ENCODE measurements at regions not wholly inside any gene's neighbourhood (a gene's known extent, or its start where the extent isn't known, plus 50 kb on each side); places are given as distances from the start of the nearest gene placed in this dataset.

- no peak for DNase-seq (ENCODE audit: low read depth)
- H3K4me3 ChIP-seq (ENCODE audit: low read depth, low read length) = no peak overlapping the region
- no peak for TF ChIP-seq CTCF (IDR thresholded peaks at IDR 0.05; ENCODE audit: control insufficient read depth, extremely low read depth, insufficient read depth)
These were observed 246.1 kb downstream of the FOXA2 start for GRCh38 chr20:22338140-22338708.

- no peak overlapping the region for H3K4me3 ChIP-seq (ENCODE audit: low read depth, low read length)
- no peak for TF ChIP-seq CTCF (IDR thresholded peaks at IDR 0.05; ENCODE audit: control insufficient read depth, extremely low read depth, insufficient read depth)
- DNase-seq (ENCODE audit: low read depth) = no peak
These were observed 249.2 kb downstream of the FOXA2 start for GRCh38 chr20:22335210-22335609.

- H3K4me3 ChIP-seq (ENCODE audit: low read depth, low read length) = no peak overlapping the region
- TF ChIP-seq CTCF (IDR thresholded peaks at IDR 0.05; ENCODE audit: control insufficient read depth, extremely low read depth, insufficient read depth) = peak; percentile 76
- DNase-seq (ENCODE audit: low read depth) = peak; percentile 18
These were observed 250.4 kb downstream of the FOXA2 start for GRCh38 chr20:22333885-22334545.

GRCh38 chr20:22324505-22324904 is 259.9 kb downstream of the FOXA2 start:
- DNase-seq (ENCODE audit: low read depth) = no peak
- TF ChIP-seq CTCF (IDR thresholded peaks at IDR 0.05; ENCODE audit: control insufficient read depth, extremely low read depth, insufficient read depth) = no peak
- H3K4me3 ChIP-seq (ENCODE audit: low read depth, low read length) = no peak overlapping the region

GRCh38 chr20:22322513-22322912 is 261.9 kb downstream of the FOXA2 start:
- H3K4me3 ChIP-seq (ENCODE audit: low read depth, low read length) = no peak overlapping the region
- no peak for DNase-seq (ENCODE audit: low read depth)
- no peak for TF ChIP-seq CTCF (IDR thresholded peaks at IDR 0.05; ENCODE audit: control insufficient read depth, extremely low read depth, insufficient read depth)

- H3K4me3 ChIP-seq (ENCODE audit: low read depth, low read length) = no peak overlapping the region
- no peak for TF ChIP-seq CTCF (IDR thresholded peaks at IDR 0.05; ENCODE audit: control insufficient read depth, extremely low read depth, insufficient read depth)
- no peak for DNase-seq (ENCODE audit: low read depth)
These were observed 263.2 kb downstream of the FOXA2 start for GRCh38 chr20:22321191-22321590.
